GM18499 (cell line): ENCODE measurements at regions not wholly inside any gene's neighbourhood (a gene's known extent, or its start where the extent isn't known, plus 50 kb on each side); places are given as distances from the start of the nearest gene placed in this dataset.
"Not testable (repeated sequence)": the region's sequence is repeated elsewhere in the genome, so short reads cannot be mapped to it uniquely, and the experiment has no call there.

Source experiments
- ATAC-seq: cut with Tn5 transposase; IDR thresholded peaks from one replicate; pipeline ENCODE4 v1.9.1; 2021; ENCODE audit warnings: moderate number of reproducible peaks; ENCODE audit not compliant: insufficient read depth, unreplicated experiment

- ATAC-seq: no peak
Measured at GRCh38 chr14:105917933-105918436, 391.6 kb downstream of the TMEM121 start.

GRCh38 chr14:105918496-105919262 lies 392.3 kb downstream of the TMEM121 start:
- ATAC-seq: no peak

- ATAC-seq: no peak
Measured at GRCh38 chr14:105919458-105920150, 393.2 kb downstream of the TMEM121 start.

- not testable (repeated sequence) for ATAC-seq
Measured at GRCh38 chr14:105920151-105920700, 393.8 kb downstream of the TMEM121 start.

GRCh38 chr14:105920803-105921755 lies 394.7 kb downstream of the TMEM121 start:
- ATAC-seq: not testable (repeated sequence)

GRCh38 chr14:105921781-105922180 lies 395.4 kb downstream of the TMEM121 start:
- ATAC-seq: not testable (repeated sequence)

- ATAC-seq: not testable (repeated sequence)
Measured at GRCh38 chr14:105923520-105924191, 397.3 kb downstream of the TMEM121 start.

GRCh38 chr14:105924951-105925591 lies 398.7 kb downstream of the TMEM121 start:
- ATAC-seq: no peak

- ATAC-seq: no peak
Measured at GRCh38 chr14:105925615-105926372, 399.4 kb downstream of the TMEM121 start.

GRCh38 chr14:105926373-105927095 lies 400.2 kb downstream of the TMEM121 start:
- no peak for ATAC-seq

- no peak for ATAC-seq
Measured at GRCh38 chr14:105927096-105928060, 401.0 kb downstream of the TMEM121 start.

- ATAC-seq: not testable (repeated sequence)
Measured at GRCh38 chr14:105928171-105929111, 402.1 kb downstream of the TMEM121 start.

- no peak for ATAC-seq
Measured at GRCh38 chr14:105929327-105930081, 403.1 kb downstream of the TMEM121 start.

GRCh38 chr14:105930572-105930971 lies 404.2 kb downstream of the TMEM121 start:
- ATAC-seq: no peak
